NCI-H1930 (cell line): ENCODE measurements at regions not wholly inside any gene's neighbourhood (a gene's known extent, or its start where the extent isn't known, plus 50 kb on each side); places are given as distances from the start of the nearest gene placed in this dataset.
"Not testable (repeated sequence)": the region's sequence is repeated elsewhere in the genome, so short reads cannot be mapped to it uniquely, and the experiment has no call there.

Experiments
- DNase-seq, 2 experiments: peaks; one replicate each; lab custom pipeline; 2025; lab: John Stamatoyannopoulos, UW

- no peak for DNase-seq
Observed at GRCh38 chr1:189212606-189213005, 1265.1 kb downstream of the BRINP3 start.

GRCh38 chr1:189216886-189217285, 1260.8 kb downstream of the BRINP3 start:
- DNase-seq: no peak

- no peak for DNase-seq
Observed at GRCh38 chr1:189217646-189218045, 1260.0 kb downstream of the BRINP3 start.

- DNase-seq: no peak
Observed at GRCh38 chr1:189220750-189221149, 1256.9 kb downstream of the BRINP3 start.

- DNase-seq: not testable (repeated sequence)
Observed at GRCh38 chr1:189225794-189226145, 1251.9 kb downstream of the BRINP3 start.

- no peak for DNase-seq
Observed at GRCh38 chr1:189226779-189227178, 1250.9 kb downstream of the BRINP3 start.

- DNase-seq: no peak
Observed at GRCh38 chr1:189237008-189237407, 1240.7 kb downstream of the BRINP3 start.

- DNase-seq: no peak
Observed at GRCh38 chr1:189253601-189254350, 1223.9 kb downstream of the BRINP3 start.

- DNase-seq: not testable (repeated sequence)
Observed at GRCh38 chr1:189261128-189261527, 1216.5 kb downstream of the BRINP3 start.

- DNase-seq: no peak
Observed at GRCh38 chr1:189269011-189269410, 1208.7 kb downstream of the BRINP3 start.

- no peak for DNase-seq
Observed at GRCh38 chr1:189274267-189274666, 1203.4 kb downstream of the BRINP3 start.

GRCh38 chr1:189275796-189276195, 1201.9 kb downstream of the BRINP3 start:
- DNase-seq: no peak

- no peak for DNase-seq
Observed at GRCh38 chr1:189289346-189289745, 1188.3 kb downstream of the BRINP3 start.

- DNase-seq: no peak
Observed at GRCh38 chr1:189301235-189301634, 1176.4 kb downstream of the BRINP3 start.

GRCh38 chr1:189305279-189305678, 1172.4 kb downstream of the BRINP3 start:
- no peak for DNase-seq

- DNase-seq: no peak
Observed at GRCh38 chr1:189311915-189312314, 1165.7 kb downstream of the BRINP3 start.

- no peak for DNase-seq
Observed at GRCh38 chr1:189312499-189312898, 1165.2 kb downstream of the BRINP3 start.

- DNase-seq: no peak
Observed at GRCh38 chr1:189313488-189313887, 1164.2 kb downstream of the BRINP3 start.

- no peak for DNase-seq
Observed at GRCh38 chr1:189315035-189315901, 1162.4 kb downstream of the BRINP3 start.

GRCh38 chr1:189323091-189323490, 1154.6 kb downstream of the BRINP3 start:
- no peak for DNase-seq

GRCh38 chr1:189331071-189331470, 1146.6 kb downstream of the BRINP3 start:
- not testable (repeated sequence) for DNase-seq

- DNase-seq: no peak
Observed at GRCh38 chr1:189336115-189337100, 1141.3 kb downstream of the BRINP3 start.
